Glutamatergic neuron (in vitro differentiated cells): ENCODE measurements at regions not wholly inside any gene's neighbourhood (a gene's known extent, or its start where the extent isn't known, plus 50 kb on each side); places are given as distances from the start of the nearest gene placed in this dataset.

Source experiments
- DNase-seq: peaks from one replicate; pipeline ENCODE4 v3.0.0; 2022
- H3K27ac Mint-ChIP-seq: one replicate; pipeline ENCODE4 v1.8.0; 2020; ENCODE audit warnings: mild to moderate bottlenecking, mixed read lengths, inconsistent platforms; ENCODE audit not compliant: unreplicated experiment
- H3K27me3 Mint-ChIP-seq: one replicate; pipeline ENCODE4 v1.8.0; 2020; ENCODE audit warnings: mild to moderate bottlenecking, moderate library complexity, mixed read lengths, inconsistent platforms; ENCODE audit not compliant: unreplicated experiment
- H3K36me3 Mint-ChIP-seq: one replicate; pipeline ENCODE4 v1.8.0; 2020; ENCODE audit warnings: mild to moderate bottlenecking, mixed read lengths, inconsistent platforms; ENCODE audit not compliant: unreplicated experiment
- H3K4me1 Mint-ChIP-seq: one replicate; pipeline ENCODE4 v1.8.0; 2020; ENCODE audit warnings: mild to moderate bottlenecking, low read depth, mixed read lengths, inconsistent platforms; ENCODE audit not compliant: unreplicated experiment
- H3K4me3 Mint-ChIP-seq: one replicate; pipeline ENCODE4 v1.8.0; 2020; ENCODE audit warnings: mild to moderate bottlenecking, mixed read lengths, inconsistent platforms; ENCODE audit not compliant: unreplicated experiment
- H3K9me3 Mint-ChIP-seq: one replicate; pipeline ENCODE4 v1.8.0; 2020; ENCODE audit warnings: mild to moderate bottlenecking, moderate library complexity, mixed read lengths, inconsistent platforms; ENCODE audit not compliant: unreplicated experiment
- CTCF ChIP-seq: fragments of 200-600 bp; sonication (generic); IDR thresholded peaks from one replicate; pipeline ENCODE4 v1.5.0; 2021; ENCODE audit not compliant: partially characterized antibody, unreplicated experiment

- no peak for TF ChIP-seq CTCF
- Mint-ChIP-seq H3K4me1 (peaks cover 29% of the 10 kb centered on the region), H3K27me3 (peaks cover 2% of the 10 kb centered on the region), H3K9me3 (peaks cover 2% of the 10 kb centered on the region), H3K36me3 (peaks cover 9% of the 10 kb centered on the region), H3K27ac (no peak overlapping the region), H3K4me3 (no peak overlapping the region)
- no peak for DNase-seq
Measured at GRCh38 chr7:106590209-106590816, 70.6 kb downstream of the CCDC71L start.

GRCh38 chr7:106589198-106589879 lies 71.6 kb downstream of the CCDC71L start:
- Mint-ChIP-seq H3K36me3 (peaks cover 9% of the 10 kb centered on the region), H3K27ac (peak overlapping the region; percentile 78), H3K9me3 (peaks cover 2% of the 10 kb centered on the region), H3K4me1 (peaks cover 39% of the 10 kb centered on the region), H3K4me3 (peak overlapping the region; percentile 32), H3K27me3 (peaks cover 2% of the 10 kb centered on the region)
- no peak for TF ChIP-seq CTCF
- DNase-seq = no peak

GRCh38 chr7:106588422-106589197 lies 72.3 kb downstream of the CCDC71L start:
- DNase-seq = no peak
- H3K4me3 Mint-ChIP-seq = no peak overlapping the region
- H3K27ac Mint-ChIP-seq = peak overlapping the region; percentile 78
- peaks cover 45% of the 10 kb centered on the region for H3K4me1 Mint-ChIP-seq
- H3K36me3 Mint-ChIP-seq = peaks cover 9% of the 10 kb centered on the region
- peaks cover 2% of the 10 kb centered on the region for H3K27me3 Mint-ChIP-seq
- no peak for TF ChIP-seq CTCF
- H3K9me3 Mint-ChIP-seq = peaks cover 4% of the 10 kb centered on the region

GRCh38 chr7:106584914-106585759 lies 75.8 kb downstream of the CCDC71L start:
- H3K9me3 Mint-ChIP-seq = peaks cover 5% of the 10 kb centered on the region
- H3K27me3 Mint-ChIP-seq = peaks cover 2% of the 10 kb centered on the region
- TF ChIP-seq CTCF = no peak
- peak overlapping the region; percentile 91 for H3K27ac Mint-ChIP-seq
- peak overlapping the region; percentile 63 for H3K4me3 Mint-ChIP-seq
- H3K4me1 Mint-ChIP-seq = peaks cover 42% of the 10 kb centered on the region
- H3K36me3 Mint-ChIP-seq = peaks cover 9% of the 10 kb centered on the region
- no peak for DNase-seq
